ENCODE measurements at regions not wholly inside any gene's neighbourhood (a gene's known extent, or its start where the extent isn't known, plus 50 kb on each side); places are given as distances from the start of the nearest gene placed in this dataset.

GRCh38 chr6:169887529-169888140, 136.2 kb downstream of the ERMARD start:
- Histone ChIP-seq H3K27ac (ENCODE audit: low read depth, low read length) (no peak overlapping the region), H3K4me1 (ENCODE audit: control insufficient read depth, insufficient read depth, low read length) (no peaks in the 10 kb centered on the region), H3K36me3 (ENCODE audit: control insufficient read depth, insufficient read depth, low read length) (no peaks in the 10 kb centered on the region), H3K27me3 (ENCODE audit: control insufficient read depth, insufficient read depth, low read length) (no peaks in the 10 kb centered on the region), H3K9ac (ENCODE audit: low read length) (no peak overlapping the region), H3K4me3 (ENCODE audit: low read length) (no peak overlapping the region)

GRCh38 chr6:169886631-169887227, 135.3 kb downstream of the ERMARD start:
- Histone ChIP-seq H3K4me1 (ENCODE audit: control insufficient read depth, insufficient read depth, low read length) (no peaks in the 10 kb centered on the region), H3K36me3 (ENCODE audit: control insufficient read depth, insufficient read depth, low read length) (no peaks in the 10 kb centered on the region), H3K9ac (ENCODE audit: low read length) (no peak overlapping the region), H3K27me3 (ENCODE audit: control insufficient read depth, insufficient read depth, low read length) (peaks cover 5% of the 10 kb centered on the region), H3K4me3 (ENCODE audit: low read length) (no peak overlapping the region), H3K27ac (ENCODE audit: low read depth, low read length) (no peak overlapping the region)

- H3K27me3 ChIP-seq (ENCODE audit: control insufficient read depth, insufficient read depth, low read length), result peaks cover 5% of the 10 kb centered on the region
- H3K9ac ChIP-seq (ENCODE audit: low read length), result no peak overlapping the region
- H3K27ac ChIP-seq (ENCODE audit: low read depth, low read length), result no peak overlapping the region
- no peaks in the 10 kb centered on the region for H3K4me1 ChIP-seq (ENCODE audit: control insufficient read depth, insufficient read depth, low read length)
- no peaks in the 10 kb centered on the region for H3K36me3 ChIP-seq (ENCODE audit: control insufficient read depth, insufficient read depth, low read length)
- H3K4me3 ChIP-seq (ENCODE audit: low read length), result no peak overlapping the region
These were observed 134.4 kb downstream of the ERMARD start for GRCh38 chr6:169885831-169886230.

- Histone ChIP-seq H3K27me3 (ENCODE audit: control insufficient read depth, insufficient read depth, low read length) (peaks cover 8% of the 10 kb centered on the region), H3K27ac (ENCODE audit: low read depth, low read length) (no peak overlapping the region), H3K4me1 (ENCODE audit: control insufficient read depth, insufficient read depth, low read length) (no peaks in the 10 kb centered on the region)
These were observed 133.7 kb downstream of the ERMARD start for GRCh38 chr6:169885131-169885530.

GRCh38 chr6:169884158-169884557, 132.7 kb downstream of the ERMARD start:
- no peak overlapping the region for H3K4me3 ChIP-seq (ENCODE audit: low read length)
- H3K27ac ChIP-seq (ENCODE audit: low read depth, low read length), result no peak overlapping the region
- no peaks in the 10 kb centered on the region for H3K36me3 ChIP-seq (ENCODE audit: control insufficient read depth, insufficient read depth, low read length)
- no peak overlapping the region for H3K9ac ChIP-seq (ENCODE audit: low read length)
- H3K27me3 ChIP-seq (ENCODE audit: control insufficient read depth, insufficient read depth, low read length), result peaks cover 8% of the 10 kb centered on the region
- no peaks in the 10 kb centered on the region for H3K4me1 ChIP-seq (ENCODE audit: control insufficient read depth, insufficient read depth, low read length)

More at GRCh38 chr6:169885131-169885530, 133.7 kb downstream of the ERMARD start:
- Histone ChIP-seq H3K9ac (ENCODE audit: low read length) (no peak overlapping the region), H3K36me3 (ENCODE audit: control insufficient read depth, insufficient read depth, low read length) (no peaks in the 10 kb centered on the region), H3K4me3 (ENCODE audit: low read length) (no peak overlapping the region)

GRCh38 chr6:169883316-169883715, 131.9 kb downstream of the ERMARD start:
- Histone ChIP-seq H3K36me3 (ENCODE audit: control insufficient read depth, insufficient read depth, low read length) (no peaks in the 10 kb centered on the region), H3K27me3 (ENCODE audit: control insufficient read depth, insufficient read depth, low read length) (peaks cover 8% of the 10 kb centered on the region), H3K27ac (ENCODE audit: low read depth, low read length) (no peak overlapping the region), H3K4me3 (ENCODE audit: low read length) (no peak overlapping the region), H3K9ac (ENCODE audit: low read length) (no peak overlapping the region), H3K4me1 (ENCODE audit: control insufficient read depth, insufficient read depth, low read length) (no peaks in the 10 kb centered on the region)

GRCh38 chr6:169881976-169882375, 130.6 kb downstream of the ERMARD start:
- peaks cover 8% of the 10 kb centered on the region for H3K27me3 ChIP-seq (ENCODE audit: control insufficient read depth, insufficient read depth, low read length)
- no peak overlapping the region for H3K27ac ChIP-seq (ENCODE audit: low read depth, low read length)
- H3K4me1 ChIP-seq (ENCODE audit: control insufficient read depth, insufficient read depth, low read length), result no peaks in the 10 kb centered on the region
- no peak overlapping the region for H3K4me3 ChIP-seq (ENCODE audit: low read length)
- H3K9ac ChIP-seq (ENCODE audit: low read length), result no peak overlapping the region
- no peaks in the 10 kb centered on the region for H3K36me3 ChIP-seq (ENCODE audit: control insufficient read depth, insufficient read depth, low read length)

- Histone ChIP-seq H3K4me3 (ENCODE audit: low read length) (no peak overlapping the region), H3K4me1 (ENCODE audit: control insufficient read depth, insufficient read depth, low read length) (no peaks in the 10 kb centered on the region), H3K27me3 (ENCODE audit: control insufficient read depth, insufficient read depth, low read length) (peaks cover 8% of the 10 kb centered on the region), H3K27ac (ENCODE audit: low read depth, low read length) (no peak overlapping the region), H3K36me3 (ENCODE audit: control insufficient read depth, insufficient read depth, low read length) (no peaks in the 10 kb centered on the region), H3K9ac (ENCODE audit: low read length) (no peak overlapping the region)
These were observed 130.0 kb downstream of the ERMARD start for GRCh38 chr6:169881398-169881797.

- H3K27me3 ChIP-seq (ENCODE audit: control insufficient read depth, insufficient read depth, low read length), result peaks cover 8% of the 10 kb centered on the region
- H3K9ac ChIP-seq (ENCODE audit: low read length), result no peak overlapping the region
- no peak overlapping the region for H3K27ac ChIP-seq (ENCODE audit: low read depth, low read length)
- H3K4me1 ChIP-seq (ENCODE audit: control insufficient read depth, insufficient read depth, low read length), result no peaks in the 10 kb centered on the region
- H3K36me3 ChIP-seq (ENCODE audit: control insufficient read depth, insufficient read depth, low read length), result no peaks in the 10 kb centered on the region
- no peak overlapping the region for H3K4me3 ChIP-seq (ENCODE audit: low read length)
These were observed 129.1 kb downstream of the ERMARD start for GRCh38 chr6:169880516-169880915.

GRCh38 chr6:169869301-169869700, 117.9 kb downstream of the ERMARD start:
- no peak overlapping the region for H3K27ac ChIP-seq (ENCODE audit: low read depth, low read length)
- H3K4me1 ChIP-seq (ENCODE audit: control insufficient read depth, insufficient read depth, low read length), result no peaks in the 10 kb centered on the region
- H3K4me3 ChIP-seq (ENCODE audit: low read length), result no peak overlapping the region
- H3K9ac ChIP-seq (ENCODE audit: low read length), result no peak overlapping the region
- no peaks in the 10 kb centered on the region for H3K36me3 ChIP-seq (ENCODE audit: control insufficient read depth, insufficient read depth, low read length)
- no peaks in the 10 kb centered on the region for H3K27me3 ChIP-seq (ENCODE audit: control insufficient read depth, insufficient read depth, low read length)

GRCh38 chr6:169868458-169868857, 117.0 kb downstream of the ERMARD start:
- no peaks in the 10 kb centered on the region for H3K27me3 ChIP-seq (ENCODE audit: control insufficient read depth, insufficient read depth, low read length)
- no peaks in the 10 kb centered on the region for H3K4me1 ChIP-seq (ENCODE audit: control insufficient read depth, insufficient read depth, low read length)
- H3K36me3 ChIP-seq (ENCODE audit: control insufficient read depth, insufficient read depth, low read length), result no peaks in the 10 kb centered on the region
- H3K27ac ChIP-seq (ENCODE audit: low read depth, low read length), result no peak overlapping the region
- no peak overlapping the region for H3K4me3 ChIP-seq (ENCODE audit: low read length)
- H3K9ac ChIP-seq (ENCODE audit: low read length), result no peak overlapping the region

GRCh38 chr6:169867751-169868191, 116.3 kb downstream of the ERMARD start:
- Histone ChIP-seq H3K4me3 (ENCODE audit: low read length) (no peak overlapping the region), H3K27me3 (ENCODE audit: control insufficient read depth, insufficient read depth, low read length) (no peaks in the 10 kb centered on the region), H3K27ac (ENCODE audit: low read depth, low read length) (no peak overlapping the region), H3K9ac (ENCODE audit: low read length) (no peak overlapping the region), H3K36me3 (ENCODE audit: control insufficient read depth, insufficient read depth, low read length) (no peaks in the 10 kb centered on the region), H3K4me1 (ENCODE audit: control insufficient read depth, insufficient read depth, low read length) (no peaks in the 10 kb centered on the region)

Data from rectal smooth muscle tissue (tissue), 1 donor.